ENCODE measurements at regions not wholly inside any gene's neighbourhood (a gene's known extent, or its start where the extent isn't known, plus 50 kb on each side); places are given as distances from the start of the nearest gene placed in this dataset.

GRCh38 chr13:109687559-109688448 lies 98.6 kb downstream of the IRS2 start:
- ATAC-seq: no peak
- Histone ChIP-seq H3K27ac (no peak overlapping the region), H3K9me3 (no peaks in the 10 kb centered on the region), H3K4me3 (no peak overlapping the region), H3K36me3 (no peaks in the 10 kb centered on the region), H3K4me1 (peaks cover 14 to 21% of the 10 kb centered on the region in 2 donors), H3K27me3 (no peaks in the 10 kb centered on the region)
- TF ChIP-seq, protein P1, sequence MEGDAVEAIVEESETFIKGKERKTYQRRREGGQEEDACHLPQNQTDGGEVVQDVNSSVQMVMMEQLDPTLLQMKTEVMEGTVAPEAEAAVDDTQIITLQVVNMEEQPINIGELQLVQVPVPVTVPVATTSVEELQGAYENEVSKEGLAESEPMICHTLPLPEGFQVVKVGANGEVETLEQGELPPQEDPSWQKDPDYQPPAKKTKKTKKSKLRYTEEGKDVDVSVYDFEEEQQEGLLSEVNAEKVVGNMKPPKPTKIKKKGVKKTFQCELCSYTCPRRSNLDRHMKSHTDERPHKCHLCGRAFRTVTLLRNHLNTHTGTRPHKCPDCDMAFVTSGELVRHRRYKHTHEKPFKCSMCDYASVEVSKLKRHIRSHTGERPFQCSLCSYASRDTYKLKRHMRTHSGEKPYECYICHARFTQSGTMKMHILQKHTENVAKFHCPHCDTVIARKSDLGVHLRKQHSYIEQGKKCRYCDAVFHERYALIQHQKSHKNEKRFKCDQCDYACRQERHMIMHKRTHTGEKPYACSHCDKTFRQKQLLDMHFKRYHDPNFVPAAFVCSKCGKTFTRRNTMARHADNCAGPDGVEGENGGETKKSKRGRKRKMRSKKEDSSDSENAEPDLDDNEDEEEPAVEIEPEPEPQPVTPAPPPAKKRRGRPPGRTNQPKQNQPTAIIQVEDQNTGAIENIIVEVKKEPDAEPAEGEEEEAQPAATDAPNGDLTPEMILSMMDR (IDR thresholded peaks at IDR 0.05 in 4 of 5, conservative IDR thresholded peaks at IDR 0.05 in 1 of 5): no peak
- intact Hi-C loops (cut with DNase I; ENCODE audit: low total_unique reads) (no loop called here), in situ Hi-C loops (cut with MboI; ENCODE audit: low sequenced_read_pairs in 4 of 4) (no loop called here)
- no peak for DNase-seq

DNA sequence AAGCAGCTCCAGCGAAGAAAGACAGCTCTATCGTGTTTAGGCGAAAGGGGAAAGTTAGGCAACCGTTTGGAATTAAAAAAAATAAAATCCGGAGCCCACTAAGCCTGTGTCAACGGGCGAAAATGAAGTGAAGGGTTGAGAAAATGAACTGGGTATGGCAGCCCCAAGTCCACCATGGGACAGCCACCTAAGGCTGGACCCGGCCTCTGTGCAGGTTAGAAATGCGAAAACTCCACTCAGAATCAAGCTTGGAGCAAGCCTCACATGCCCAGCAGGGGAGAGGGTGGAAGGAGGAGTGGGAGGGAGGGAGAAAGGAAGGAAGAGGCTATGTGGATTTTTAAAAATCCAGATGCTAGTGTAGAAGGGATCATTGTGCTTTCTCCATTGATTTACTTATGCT lies 101.2 kb downstream of the IRS2 start:
- ATAC-seq (peak in 1 of 2 donors; percentile 14), DNase-seq (no peak)
- peak overlapping the region in 3 of 4 donors; percentile 34 to 69 (median 42) for H3K27ac ChIP-seq
- TF ChIP-seq POLR2A (IDR thresholded peaks at IDR 0.05): no peak
- TF ChIP-seq, protein P1 (IDR thresholded peaks at IDR 0.05 in 4 of 5, conservative IDR thresholded peaks at IDR 0.05 in 1 of 5): no peak
- H3K9me3 ChIP-seq: no peaks in the 10 kb centered on the region
- peaks cover 14 to 21% of the 10 kb centered on the region in 2 donors for H3K4me1 ChIP-seq
- H3K36me3 ChIP-seq: no peaks in the 10 kb centered on the region
- H3K27me3 ChIP-seq: no peaks in the 10 kb centered on the region
- in situ Hi-C loops (cut with MboI; ENCODE audit: low sequenced_read_pairs in 4 of 4) (no loop called here), intact Hi-C loops (cut with DNase I; ENCODE audit: low total_unique reads) (no loop called here)
- peak overlapping the region; percentile 10 to 34 (median 32) for H3K4me3 ChIP-seq

GRCh38 chr13:109684824-109685202 lies 101.6 kb downstream of the IRS2 start:
- no peak for TF ChIP-seq POLR2A (IDR thresholded peaks at IDR 0.05)
- TF ChIP-seq, protein P1 (IDR thresholded peaks at IDR 0.05 in 4 of 5, conservative IDR thresholded peaks at IDR 0.05 in 1 of 5): no peak
- H3K4me1 ChIP-seq: peaks cover 14 to 21% of the 10 kb centered on the region in 2 donors
- ATAC-seq (peak; percentile 53 to 77), DNase-seq (peak; percentile 18)
- no peaks in the 10 kb centered on the region for H3K9me3 ChIP-seq
- H3K4me3 ChIP-seq: peak overlapping the region; percentile 10 to 34 (median 32)
- in situ Hi-C loops (cut with MboI; ENCODE audit: low sequenced_read_pairs in 4 of 4): no loop called here
- H3K27me3 ChIP-seq: no peaks in the 10 kb centered on the region
- H3K36me3 ChIP-seq: no peaks in the 10 kb centered on the region
- peak overlapping the region in 3 of 4 donors; percentile 34 to 69 (median 42) for H3K27ac ChIP-seq
- intact Hi-C loops (cut with DNase I; ENCODE audit: low total_unique reads): no loop called here

GRCh38 chr13:109684084-109684823 lies 102.1 kb downstream of the IRS2 start:
- no peaks in the 10 kb centered on the region for H3K9me3 ChIP-seq
- H3K27ac ChIP-seq: peak overlapping the region in 3 of 4 donors; percentile 34 to 69 (median 42)
- intact Hi-C loops (cut with DNase I; ENCODE audit: low total_unique reads): no loop called here
- no peaks in the 10 kb centered on the region for H3K36me3 ChIP-seq
- H3K4me1 ChIP-seq: peaks cover 14 to 21% of the 10 kb centered on the region in 2 donors
- DNase-seq: no peak
- H3K4me3 ChIP-seq: no peak overlapping the region
- TF ChIP-seq, protein P1 (IDR thresholded peaks at IDR 0.05 in 4 of 5, conservative IDR thresholded peaks at IDR 0.05 in 1 of 5): no peak
- TF ChIP-seq POLR2A (IDR thresholded peaks at IDR 0.05): no peak
- no peak for ATAC-seq
- no peaks in the 10 kb centered on the region for H3K27me3 ChIP-seq
- in situ Hi-C loops (cut with MboI; ENCODE audit: low sequenced_read_pairs in 4 of 4): no loop called here

All from gastrocnemius medialis (tissue), 4 donors.